Immature natural killer cell (primary cell): ENCODE measurements at regions not wholly inside any gene's neighbourhood (a gene's known extent, or its start where the extent isn't known, plus 50 kb on each side); places are given as distances from the start of the nearest gene placed in this dataset.
"Not testable (repeated sequence)": the region's sequence is repeated elsewhere in the genome, so short reads cannot be mapped to it uniquely, and the experiment has no call there.

Source experiments
- DNase-seq, 3 donors: peaks; one replicate each; pipeline ENCODE4 v3.0.0; 2022; ENCODE audit warnings: mixed read lengths in 1 of 3
- H3K27ac Mint-ChIP-seq, 6 donors: one replicate each; pipeline ENCODE4 v1.8.0; 2020; ENCODE audit warnings: mixed read lengths in 6 of 6, mild to moderate bottlenecking in 5 of 6, inconsistent platforms in 4 of 6, moderate library complexity in 3 of 6
- H3K27me3 Mint-ChIP-seq, 3 donors: one replicate each; pipeline ENCODE4 v1.8.0; 2020 to 2021; ENCODE audit warnings: low read depth in 3 of 3, mild to moderate bottlenecking in 3 of 3, mixed read lengths in 3 of 3, moderate library complexity in 3 of 3, inconsistent platforms in 1 of 3
- H3K36me3 Mint-ChIP-seq, 3 donors: one replicate each; pipeline ENCODE4 v1.8.0; 2020; ENCODE audit warnings: mixed read lengths in 3 of 3, inconsistent platforms in 2 of 3, mild to moderate bottlenecking in 2 of 3
- H3K4me1 Mint-ChIP-seq, 2 donors: one replicate each; pipeline ENCODE4 v1.8.0; 2020; ENCODE audit warnings: inconsistent platforms in 2 of 2, mild to moderate bottlenecking in 2 of 2, mixed read lengths in 2 of 2, moderate library complexity in 1 of 2
- H3K4me3 Mint-ChIP-seq, 5 donors: one replicate each; pipeline ENCODE4 v1.8.0; 2020; ENCODE audit warnings: mild to moderate bottlenecking in 5 of 5, mixed read lengths in 5 of 5, inconsistent platforms in 3 of 5, moderate library complexity in 3 of 5
- H3K9me3 Mint-ChIP-seq, 6 donors: one replicate each; pipeline ENCODE4 v1.8.0; 2020; ENCODE audit warnings: mild to moderate bottlenecking in 6 of 6, mixed read lengths in 6 of 6, inconsistent platforms in 4 of 6, moderate library complexity in 3 of 6

DNA sequence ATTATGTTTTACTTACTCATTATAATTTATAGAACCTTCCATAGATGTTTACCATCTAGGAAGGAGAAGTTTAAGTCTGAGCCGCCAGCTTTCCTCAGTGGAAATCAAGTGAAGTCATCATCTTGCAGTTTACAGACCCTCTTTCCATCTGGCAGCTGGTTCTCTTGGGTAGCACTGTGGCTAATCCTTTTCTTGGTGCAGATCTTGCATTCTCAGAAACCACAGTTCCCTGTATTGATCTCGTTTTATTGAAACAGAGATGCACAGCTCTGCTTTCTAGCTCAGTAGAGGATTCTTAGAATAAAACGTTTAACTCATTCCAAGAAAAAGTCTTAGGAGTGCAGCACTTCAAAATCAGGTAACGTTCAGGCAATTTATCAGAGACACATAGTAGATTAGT lies 1154.7 kb downstream of the FOXD4L5 start:
- H3K27me3 Mint-ChIP-seq, H3K4me3 Mint-ChIP-seq, H3K4me1 Mint-ChIP-seq, H3K36me3 Mint-ChIP-seq, DNase-seq, H3K27ac Mint-ChIP-seq: not testable (repeated sequence)
- H3K9me3 Mint-ChIP-seq: peaks cover 5 to 21% (median 10%) of the 10 kb centered on the region in 6 donors

DNA sequence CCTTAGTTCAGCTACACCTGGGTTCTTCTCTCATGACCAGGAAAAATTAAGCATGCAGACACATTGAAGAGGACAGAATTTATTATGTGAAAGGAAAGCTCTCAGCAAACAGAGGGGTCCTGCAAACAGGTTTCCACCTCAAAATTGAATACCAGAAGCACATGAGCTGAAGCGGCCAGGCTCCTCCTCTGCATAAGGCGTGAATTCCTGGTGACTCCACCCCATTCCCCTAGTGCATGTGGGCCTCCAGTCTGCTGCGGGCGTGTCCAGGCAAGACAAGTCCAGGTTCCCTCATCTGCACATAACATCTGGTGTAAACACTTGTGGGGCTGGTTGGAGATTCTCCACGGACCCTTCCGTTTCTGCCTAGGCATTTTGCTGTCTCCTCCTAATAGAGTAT lies 1156.4 kb downstream of the FOXD4L5 start:
- H3K4me3 Mint-ChIP-seq: no peak overlapping the region
- H3K36me3 Mint-ChIP-seq: no peaks in the 10 kb centered on the region
- no peak for DNase-seq
- H3K27ac Mint-ChIP-seq: no peak overlapping the region
- no peaks in the 10 kb centered on the region for H3K4me1 Mint-ChIP-seq
- H3K27me3 Mint-ChIP-seq: peaks cover 0 to 1% (median under 1%) of the 10 kb centered on the region in 3 donors
- peaks cover 8 to 25% (median 11%) of the 10 kb centered on the region in 6 donors for H3K9me3 Mint-ChIP-seq

DNA sequence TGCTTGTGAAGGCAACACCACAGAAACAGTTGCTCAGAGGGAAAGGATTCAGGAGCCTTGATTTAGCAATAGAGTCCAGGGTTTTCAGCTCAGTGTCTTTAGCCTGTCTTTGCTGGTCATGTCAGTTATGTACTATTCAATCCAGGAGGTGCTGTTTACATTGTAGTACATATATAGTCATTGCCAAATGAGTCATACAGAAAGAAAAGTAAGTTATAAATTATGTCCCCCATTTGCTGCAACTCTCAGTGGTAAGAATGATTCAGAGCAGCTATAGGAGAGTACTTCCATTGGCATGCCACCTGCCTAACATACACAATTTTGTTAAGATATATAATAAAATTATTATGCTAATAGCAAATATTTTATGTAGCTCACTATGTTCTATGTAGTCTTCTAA lies 1163.4 kb downstream of the FOXD4L5 start:
- not testable (repeated sequence) for DNase-seq, H3K36me3 Mint-ChIP-seq, H3K4me3 Mint-ChIP-seq, H3K4me1 Mint-ChIP-seq, H3K27me3 Mint-ChIP-seq, H3K27ac Mint-ChIP-seq
- H3K9me3 Mint-ChIP-seq: peaks cover 14 to 34% (median 21%) of the 10 kb centered on the region in 6 donors

DNA sequence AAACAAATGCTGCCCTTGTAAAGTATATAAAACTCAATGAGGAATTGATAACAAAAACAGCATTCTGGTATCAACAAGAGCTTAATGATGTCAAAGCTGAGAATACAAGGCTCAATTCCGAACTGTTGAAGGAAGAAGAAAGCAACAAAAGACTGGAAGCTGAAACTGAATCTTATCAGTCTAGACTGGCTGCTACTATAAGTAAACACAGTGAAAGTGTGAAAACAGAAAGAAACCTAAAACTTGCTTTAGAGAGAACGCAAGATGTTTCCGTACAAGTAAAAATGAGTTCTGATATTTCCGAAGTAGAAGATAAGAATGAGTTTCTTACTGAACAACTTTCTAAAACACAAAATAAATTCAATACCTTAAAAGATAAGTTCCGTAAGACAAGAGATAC lies 1167.7 kb downstream of the FOXD4L5 start:
- H3K27me3 Mint-ChIP-seq, H3K4me3 Mint-ChIP-seq, H3K27ac Mint-ChIP-seq, H3K4me1 Mint-ChIP-seq, H3K36me3 Mint-ChIP-seq, DNase-seq: not testable (repeated sequence)
- peaks cover 6 to 26% (median 8%) of the 10 kb centered on the region in 6 donors for H3K9me3 Mint-ChIP-seq

DNA sequence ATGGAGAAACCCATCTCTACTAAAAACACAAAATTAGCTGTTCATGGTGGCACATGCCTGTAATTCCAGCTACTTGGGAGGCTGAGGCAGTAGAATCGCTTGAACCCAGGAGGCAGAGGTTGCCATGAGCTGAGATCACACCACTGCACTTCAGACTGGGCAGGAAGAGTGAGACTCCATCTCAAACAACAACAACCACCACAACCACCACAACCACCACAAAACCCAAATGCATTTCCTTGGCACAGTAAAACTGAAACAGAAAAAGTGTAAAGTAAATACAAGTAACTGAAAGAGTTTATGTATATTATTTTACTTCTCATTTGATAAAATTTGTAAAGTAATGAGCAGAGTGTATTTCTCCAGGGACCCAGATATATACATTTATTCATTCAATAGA lies 1177.1 kb downstream of the FOXD4L5 start:
- H3K27ac Mint-ChIP-seq, H3K36me3 Mint-ChIP-seq, H3K27me3 Mint-ChIP-seq, H3K4me3 Mint-ChIP-seq, DNase-seq, H3K4me1 Mint-ChIP-seq: not testable (repeated sequence)
- peaks cover 2 to 22% (median 7%) of the 10 kb centered on the region in 6 donors for H3K9me3 Mint-ChIP-seq

DNA sequence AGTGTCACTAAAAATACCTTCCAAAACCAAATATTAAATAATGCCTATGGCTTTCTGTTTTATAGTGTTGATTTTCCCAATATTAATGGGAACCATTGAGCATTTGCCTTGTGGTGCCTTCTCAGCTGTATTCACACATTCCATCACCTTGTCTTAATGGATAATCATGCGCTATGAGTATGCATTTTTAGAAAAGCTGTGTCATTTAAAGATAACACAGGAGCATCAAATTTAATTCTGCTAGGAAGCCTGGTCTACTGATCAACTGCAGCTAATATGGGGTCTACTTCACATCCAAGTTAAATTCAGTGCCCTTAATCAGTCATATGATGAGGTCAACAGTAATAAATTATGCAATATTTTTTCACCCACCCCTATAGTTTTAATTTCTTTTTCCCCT lies 1177.8 kb downstream of the FOXD4L5 start:
- not testable (repeated sequence) for H3K4me1 Mint-ChIP-seq, H3K4me3 Mint-ChIP-seq, H3K27me3 Mint-ChIP-seq, H3K36me3 Mint-ChIP-seq, DNase-seq, H3K27ac Mint-ChIP-seq
- peaks cover 5 to 28% (median 8%) of the 10 kb centered on the region in 6 donors for H3K9me3 Mint-ChIP-seq

DNA sequence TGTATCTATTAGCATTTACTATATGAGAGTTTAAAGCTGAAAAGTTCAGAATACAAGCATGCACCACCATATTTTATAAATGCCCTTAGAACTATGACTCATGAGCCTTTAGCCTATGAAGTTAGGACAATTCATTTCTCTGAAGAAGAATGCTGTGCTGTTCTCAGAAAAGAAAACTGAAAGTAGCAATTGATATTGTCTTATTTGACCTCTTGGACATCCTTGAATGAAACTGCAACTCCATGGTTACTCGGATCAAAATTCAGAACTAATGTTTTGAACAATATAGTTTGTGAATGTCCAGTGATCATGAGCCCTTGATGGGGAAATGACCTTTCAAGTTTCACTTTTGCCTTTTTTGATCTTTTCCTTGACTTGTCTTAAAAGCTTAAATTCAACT lies 1179.8 kb downstream of the FOXD4L5 start:
- DNase-seq, H3K27me3 Mint-ChIP-seq, H3K27ac Mint-ChIP-seq, H3K4me1 Mint-ChIP-seq, H3K4me3 Mint-ChIP-seq, H3K36me3 Mint-ChIP-seq: not testable (repeated sequence)
- peaks cover 5 to 32% (median 11%) of the 10 kb centered on the region in 6 donors for H3K9me3 Mint-ChIP-seq

DNA sequence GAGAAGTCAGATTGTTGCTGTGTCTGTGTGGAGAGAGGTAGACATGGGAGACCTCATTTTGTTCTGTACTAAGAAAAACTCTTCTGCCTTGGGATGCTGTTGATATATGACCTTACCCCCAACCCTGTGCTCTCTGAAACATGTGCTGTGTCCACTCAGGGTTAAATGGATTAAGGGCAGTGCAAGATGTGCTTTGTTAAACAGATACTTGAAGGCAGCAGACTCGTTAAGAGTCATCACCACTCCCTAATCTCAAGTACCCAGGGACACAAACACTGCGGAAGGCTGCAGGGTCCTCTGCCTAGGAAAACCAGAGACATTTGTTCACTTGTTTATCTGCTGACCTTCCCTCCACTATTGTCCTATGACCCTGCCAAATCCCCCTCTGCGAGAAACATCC lies 1183.5 kb downstream of the FOXD4L5 start:
- H3K36me3 Mint-ChIP-seq, H3K4me3 Mint-ChIP-seq, DNase-seq, H3K27me3 Mint-ChIP-seq, H3K27ac Mint-ChIP-seq, H3K4me1 Mint-ChIP-seq: not testable (repeated sequence)
- peaks cover 5 to 32% (median 18%) of the 10 kb centered on the region in 6 donors for H3K9me3 Mint-ChIP-seq

DNA sequence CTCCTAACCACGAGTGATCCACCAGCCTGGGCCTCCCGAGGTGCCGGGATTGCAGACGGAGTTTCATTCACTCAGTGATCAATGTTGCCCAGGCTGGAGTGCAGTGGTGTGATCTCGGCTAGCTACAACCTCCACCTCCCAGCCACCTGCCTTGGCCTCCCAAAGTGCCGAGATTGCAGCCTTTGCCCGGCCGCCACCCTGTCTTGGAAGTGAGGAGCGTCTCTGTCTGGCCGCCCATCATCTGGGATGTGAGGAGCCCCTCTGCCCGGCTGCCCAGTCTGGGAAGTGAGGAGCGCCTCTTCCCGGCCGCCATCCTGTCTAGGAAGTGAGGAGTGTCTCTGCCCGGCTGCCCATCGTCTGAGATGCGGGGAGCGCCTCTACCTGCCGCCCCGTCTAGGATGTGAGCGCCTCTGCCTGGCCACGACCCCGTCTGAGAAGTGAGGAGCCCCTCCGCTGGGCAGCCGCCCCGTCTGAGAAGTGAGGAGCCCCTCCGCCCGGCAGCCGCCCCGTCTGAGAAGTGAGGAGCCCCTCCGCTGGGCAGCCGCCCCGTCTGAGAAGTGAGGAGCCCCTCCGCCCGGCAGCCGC lies 1184.3 kb downstream of the FOXD4L5 start:
- not testable (repeated sequence) for H3K4me3 Mint-ChIP-seq, H3K36me3 Mint-ChIP-seq, H3K27me3 Mint-ChIP-seq, DNase-seq, H3K27ac Mint-ChIP-seq, H3K4me1 Mint-ChIP-seq
- peaks cover 5 to 31% (median 19%) of the 10 kb centered on the region in 6 donors for H3K9me3 Mint-ChIP-seq

DNA sequence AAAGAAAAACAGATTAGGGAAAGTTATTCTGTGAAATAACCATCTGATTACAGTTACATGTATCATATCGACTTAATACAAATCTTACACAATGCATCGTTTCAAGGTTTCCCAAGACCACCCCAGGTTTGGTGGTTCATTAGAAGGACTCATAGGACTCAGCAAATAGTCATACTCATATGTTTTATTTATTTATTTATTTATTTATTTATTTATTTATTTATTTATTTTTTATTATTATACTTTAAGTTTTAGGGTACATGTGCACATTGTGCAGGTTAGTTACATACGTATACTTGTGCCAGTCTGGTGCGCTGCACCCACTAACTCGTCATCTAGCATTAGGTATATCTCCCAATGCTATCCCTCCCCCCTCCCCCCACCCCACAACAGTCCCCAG lies 1199.0 kb downstream of the FOXD4L5 start:
- H3K27me3 Mint-ChIP-seq, H3K4me1 Mint-ChIP-seq, H3K36me3 Mint-ChIP-seq, DNase-seq, H3K27ac Mint-ChIP-seq, H3K4me3 Mint-ChIP-seq: not testable (repeated sequence)
- H3K9me3 Mint-ChIP-seq: peaks cover 0 to 18% (median 4%) of the 10 kb centered on the region in 6 donors

DNA sequence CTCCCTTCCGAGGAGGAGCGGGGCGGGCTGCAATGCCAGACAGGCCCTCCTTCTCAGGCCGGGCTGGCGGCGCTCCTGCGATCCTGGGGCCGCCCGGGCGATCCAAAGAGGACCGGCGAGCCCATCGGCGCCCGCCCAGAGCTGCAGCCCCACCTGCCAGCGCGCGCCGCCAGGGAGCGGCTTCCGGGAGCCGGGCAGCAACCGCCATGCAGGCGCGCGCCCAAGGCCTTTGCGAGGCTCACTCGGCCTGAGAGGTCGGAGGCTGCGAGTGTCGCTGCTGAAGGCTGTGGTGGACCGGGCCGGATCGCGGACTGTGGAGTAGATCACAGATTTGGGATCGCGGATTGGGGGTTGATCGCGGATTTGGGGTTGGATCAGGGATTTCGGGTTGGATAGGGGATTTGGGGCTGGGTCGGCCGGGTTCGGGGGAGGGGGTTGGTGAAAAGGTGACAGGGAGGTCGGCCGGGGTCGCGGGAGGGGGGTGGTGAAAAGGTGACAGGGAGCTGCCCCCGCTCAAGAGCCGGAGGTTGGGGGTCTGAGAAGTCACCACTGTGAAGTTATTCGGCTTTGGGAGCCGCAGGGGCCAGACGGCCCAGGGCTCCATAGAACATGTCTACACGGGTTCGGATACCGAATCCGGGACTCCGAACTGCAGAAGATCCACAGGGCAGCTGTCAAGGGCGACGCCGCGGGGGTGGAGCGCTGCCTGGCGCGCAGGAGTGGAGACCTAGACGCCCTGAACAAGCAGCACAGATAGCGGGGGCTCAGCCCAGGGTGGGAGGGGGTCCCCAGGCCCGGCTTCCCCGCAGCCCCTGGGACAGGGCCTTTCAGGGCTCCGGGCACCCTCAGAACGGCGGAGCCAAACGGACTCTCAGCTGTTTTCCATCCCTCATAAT lies 1213.4 kb downstream of the FOXD4L5 start:
- H3K4me1 Mint-ChIP-seq, H3K36me3 Mint-ChIP-seq, DNase-seq, H3K27me3 Mint-ChIP-seq, H3K27ac Mint-ChIP-seq: not testable (repeated sequence)
- peaks cover 2 to 12% (median 6%) of the 10 kb centered on the region in 6 donors for H3K9me3 Mint-ChIP-seq
- peak overlapping the region in 1 of 5 donors; percentile 21 for H3K4me3 Mint-ChIP-seq

DNA sequence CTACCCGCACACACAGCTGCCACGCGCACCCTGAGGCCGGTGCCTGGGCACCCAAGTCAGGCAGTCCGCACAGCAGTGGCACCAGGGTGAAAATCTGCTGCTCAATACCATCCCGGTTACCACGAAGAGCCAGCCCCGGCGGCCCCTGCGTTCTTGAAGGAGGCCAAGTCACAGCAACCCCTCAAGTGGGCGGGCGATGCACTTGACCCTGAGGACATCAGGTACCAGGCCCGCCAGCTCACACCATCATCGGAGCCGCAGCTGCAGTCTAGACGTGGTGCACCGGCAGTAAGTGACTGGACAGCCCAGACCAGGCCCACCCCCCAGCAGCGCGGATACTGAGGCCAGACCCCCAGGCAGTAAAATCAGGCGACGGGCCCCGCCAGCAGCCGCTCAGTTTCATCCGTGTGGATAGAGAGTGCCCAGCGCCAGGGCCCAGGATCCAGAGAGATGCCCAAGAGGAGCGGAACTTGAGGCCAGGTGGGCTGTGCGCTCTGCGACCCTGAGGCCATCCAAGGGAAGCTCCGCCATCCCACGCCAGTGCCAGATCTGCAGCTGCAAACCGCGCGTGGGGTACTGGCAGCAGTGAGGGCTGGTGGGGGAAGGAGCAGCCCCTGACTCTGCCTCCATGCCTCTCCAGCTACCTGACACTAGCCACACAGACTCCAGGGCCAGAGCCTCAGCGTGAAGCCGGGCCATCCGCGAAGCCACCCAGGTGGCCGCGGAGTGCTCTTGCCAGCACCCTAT lies 1214.2 kb downstream of the FOXD4L5 start:
- H3K4me3 Mint-ChIP-seq, H3K36me3 Mint-ChIP-seq, H3K4me1 Mint-ChIP-seq, DNase-seq, H3K27ac Mint-ChIP-seq, H3K27me3 Mint-ChIP-seq: not testable (repeated sequence)
- peaks cover 0 to 12% (median 5%) of the 10 kb centered on the region in 6 donors for H3K9me3 Mint-ChIP-seq

DNA sequence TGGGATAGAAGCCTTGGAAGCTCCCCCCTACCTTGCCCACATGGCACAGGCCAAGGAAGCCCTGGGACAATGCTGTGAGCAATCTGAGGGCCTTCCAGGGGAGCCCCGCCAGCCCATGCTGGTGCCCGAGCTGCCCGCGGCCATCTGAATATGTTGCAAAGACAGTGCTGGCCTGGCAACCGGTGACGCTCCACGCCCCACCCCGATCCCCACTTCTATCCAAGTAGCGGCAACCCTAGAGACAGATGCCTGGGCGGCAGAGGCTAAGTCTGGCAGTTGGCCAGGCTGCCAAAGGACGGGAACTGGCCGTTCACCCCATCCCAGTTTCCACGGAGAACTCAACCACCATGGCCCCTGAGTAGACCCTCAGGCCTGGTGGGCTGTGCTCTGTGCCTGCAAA lies 1214.9 kb downstream of the FOXD4L5 start:
- peaks cover 2 to 18% (median 5%) of the 10 kb centered on the region in 6 donors for H3K9me3 Mint-ChIP-seq
- H3K27me3 Mint-ChIP-seq, H3K4me1 Mint-ChIP-seq, H3K4me3 Mint-ChIP-seq, H3K36me3 Mint-ChIP-seq, H3K27ac Mint-ChIP-seq, DNase-seq: not testable (repeated sequence)

DNA sequence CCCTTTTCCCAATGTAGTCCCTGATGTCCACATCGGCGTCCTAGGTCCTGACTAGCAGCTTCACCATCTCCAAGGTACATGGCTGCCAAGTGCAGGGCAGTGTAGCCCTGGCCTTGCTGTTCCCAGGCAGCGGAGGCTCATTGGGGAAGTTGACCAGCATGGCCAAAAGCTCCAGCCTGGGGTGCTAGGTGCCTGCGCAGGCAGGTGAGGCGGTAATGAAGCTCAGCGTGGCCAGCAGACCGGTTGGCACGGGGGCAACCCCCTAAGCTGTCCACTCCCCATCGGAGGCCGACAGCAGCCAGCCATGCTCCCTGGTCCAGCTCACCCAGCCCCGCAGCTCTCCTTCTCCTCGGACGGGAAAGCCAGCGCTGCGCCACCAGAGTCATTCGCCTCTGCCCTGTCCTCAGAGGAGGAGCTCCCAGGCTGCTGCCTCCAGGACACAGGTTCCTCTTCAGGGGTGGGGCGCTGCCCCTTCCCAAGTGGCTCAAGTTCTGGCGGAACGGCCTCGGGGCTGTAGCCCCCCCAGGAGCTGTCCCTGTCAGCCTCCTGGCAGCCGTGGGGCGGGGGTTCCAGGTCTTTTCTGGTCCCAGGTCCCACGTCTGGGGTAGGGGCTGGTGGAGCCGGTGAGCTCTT lies 1218.2 kb downstream of the FOXD4L5 start:
- H3K4me1 Mint-ChIP-seq: no peaks in the 10 kb centered on the region
- H3K27me3 Mint-ChIP-seq: no peaks in the 10 kb centered on the region
- no peak overlapping the region for H3K27ac Mint-ChIP-seq
- peaks cover 9 to 25% (median 13%) of the 10 kb centered on the region in 6 donors for H3K9me3 Mint-ChIP-seq
- DNase-seq: no peak
- no peak overlapping the region for H3K4me3 Mint-ChIP-seq
- no peaks in the 10 kb centered on the region for H3K36me3 Mint-ChIP-seq
